ENCODE measurements at regions not wholly inside any gene's neighbourhood (a gene's known extent, or its start where the extent isn't known, plus 50 kb on each side); places are given as distances from the start of the nearest gene placed in this dataset.

DNA sequence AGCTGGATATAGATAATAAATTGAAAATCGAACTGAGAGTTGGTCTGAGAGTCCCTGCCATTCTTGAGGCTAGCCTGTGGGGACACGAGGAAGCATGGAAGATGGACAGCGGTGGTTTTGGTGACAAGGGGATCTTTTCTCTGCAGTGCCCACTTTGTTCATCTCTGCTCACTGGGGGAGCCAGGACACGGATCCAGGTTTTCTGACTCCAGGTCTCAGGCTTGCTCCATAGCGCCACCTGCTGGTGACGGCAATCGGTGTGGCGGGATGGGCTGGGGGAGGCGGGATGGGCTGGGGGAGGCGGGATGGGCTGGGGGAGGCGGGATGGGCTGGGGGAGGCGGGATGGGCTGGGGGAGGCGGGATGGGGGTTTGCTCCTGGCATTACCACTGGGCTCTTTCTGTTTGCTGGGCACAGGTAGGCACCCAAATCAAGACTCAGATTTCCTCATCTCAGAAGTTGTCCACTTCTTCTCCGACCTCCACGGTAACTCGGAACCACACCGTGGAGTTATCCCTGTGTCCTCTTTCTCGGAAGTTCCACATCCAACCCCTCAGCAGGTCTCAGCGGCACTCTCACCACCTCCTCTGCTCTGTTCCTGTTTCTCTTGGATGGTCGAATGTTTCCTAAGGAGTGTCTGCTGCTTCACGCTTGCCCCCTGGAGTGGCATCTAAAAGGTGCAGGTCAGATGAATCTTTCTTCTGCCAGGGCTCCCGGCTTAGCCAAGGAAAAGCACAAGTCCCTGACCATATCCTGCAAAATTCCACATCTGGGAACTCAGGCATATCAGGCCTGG lies 142.4 kb downstream of the CYLD start:
- Histone ChIP-seq H3K27me3 (replicated peaks in 1 of 4; ENCODE audit: control insufficient read depth in 3 of 4, extremely low read depth in 1 of 4, insufficient read depth in 3 of 4, low read length in 3 of 4) (peaks cover 0 to 3% (median 0%) of the 10 kb centered on the region in 4 experiments; a peak in 1 of 7 replicates), H3K23ac (ENCODE audit: insufficient read length) (no peak overlapping the region), H4K5ac (ENCODE audit: insufficient read length, low read depth, low read length) (no peak overlapping the region), H4K20me1 (replicated peaks in 1 of 2; ENCODE audit: control insufficient read depth in 1 of 2, insufficient read depth in 2 of 2, low read length in 2 of 2) (no peaks in the 10 kb centered on the region), H2AFZ (ENCODE audit: low read length) (peak overlapping the region; percentile 84; the same call in 1 of the 2 replicates), H3K56ac (replicated peaks; ENCODE audit: insufficient read length, low read depth, low read length) (no peak overlapping the region), H4K91ac (replicated peaks; ENCODE audit: insufficient read length, low read length) (no peak overlapping the region), H3K27ac (ENCODE audit: low read depth, low read length) (no peak overlapping the region), H2BK120ac (replicated peaks; ENCODE audit: low read depth, low read length) (no peak overlapping the region), H3K4me3 (ENCODE audit: extremely low read depth in 1 of 4, insufficient read depth in 2 of 4, low read depth in 3 of 4, low read length in 4 of 4) (no peak overlapping the region; a peak in 1 of 8 replicates), H2AK5ac (ENCODE audit: low read depth, low read length) (no peak overlapping the region), H3K36me3 (ENCODE audit: control insufficient read depth in 2 of 4, insufficient read depth in 4 of 4, low read length in 3 of 4) (no peaks in the 10 kb centered on the region), H2BK5ac (ENCODE audit: low read depth, low read length) (no peak overlapping the region), H2BK20ac (ENCODE audit: low read length) (no peak overlapping the region), H3K14ac (ENCODE audit: insufficient read length) (no peak overlapping the region), H3K4ac (replicated peaks; ENCODE audit: insufficient read length, low read depth, low read length) (no peak overlapping the region), H3K18ac (ENCODE audit: extremely low read depth, low read length) (0 out of 2 replicates have a peak overlapping the region, but pooled peaks have one; percentile 48), H2BK12ac (ENCODE audit: low read depth, low read length) (no peak overlapping the region), H3K79me1 (ENCODE audit: low read depth, low read length) (no peaks in the 10 kb centered on the region), H3K9me3 (ENCODE audit: insufficient read depth in 2 of 2, low read depth in 1 of 2, low read length in 1 of 2) (no peaks in the 10 kb centered on the region; a peak in 2 of 4 replicates), H3K4me1 (replicated peaks in 1 of 4; ENCODE audit: control insufficient read depth in 3 of 4, insufficient read depth in 4 of 4, low read length in 3 of 4) (peaks cover 0 to 3% (median 2%) of the 10 kb centered on the region in 4 experiments; a peak in 3 of 7 replicates), H2BK15ac (ENCODE audit: low read length) (no peak overlapping the region), H3K4me2 (ENCODE audit: insufficient read depth in 1 of 2, low read depth in 2 of 2, low read length in 2 of 2) (peak overlapping the region in 1 of 2 experiments; percentile 45; a peak in 1 of 4 replicates), H3K9ac (replicated peaks in 1 of 4; ENCODE audit: extremely low read depth in 1 of 4, low read depth in 3 of 4, low read length in 3 of 4) (no peak overlapping the region), H3K79me2 (ENCODE audit: control insufficient read depth in 1 of 2, insufficient read depth in 2 of 2, low read length in 2 of 2) (no peaks in the 10 kb centered on the region), H3K23me2 (ENCODE audit: low read depth, low read length) (no peaks in the 10 kb centered on the region; the same call in 1 of the 2 replicates), H4K8ac (ENCODE audit: extremely low read depth, insufficient read depth, low read length) (no peak overlapping the region)
- WGBS, 2 experiments (ENCODE audit: extremely low coverage in 1 of 2, insufficient coverage in 1 of 2, insufficient read length in 1 of 2, insufficient replicate concordance in 2 of 2, low coverage in 1 of 2, low lambda C conversion rate in 2 of 2, missing lambda C conversion rate in 1 of 2) = 56% methylated on average over 17 of the region's 22 CpGs; no CpG with 5 or more reads in 1 of the 2 experiments
- FAIRE-seq = no peak
- CTCF ChIA-PET (ENCODE audit: partially characterized antibody) = interaction anchor here (0.7 to 2.1 kb wide), 20 partner anchors 9 to 253 kb away, joined by 3 to 13 read pairs (median 3); no protein-coding TSS in a partner anchor
- POLR2A ChIA-PET (ENCODE audit: partially characterized antibody) = no interaction called here
- DNase-seq (ENCODE audit: low read depth in 1 of 2, low spot score in 2 of 2) = peak in 1 of 2 experiments; percentile 94
- TF ChIP-seq KDM4A (IDR thresholded peaks at IDR 0.05; ENCODE audit: low read depth, low read length, severe bottlenecking) (no peak), POLR2A (IDR thresholded peaks at IDR 0.05; ENCODE audit: control extremely low read depth in 1 of 2, low read depth in 2 of 2, low read length in 2 of 2) (no peak), RAD21 (IDR thresholded peaks at IDR 0.05 in 1 of 2, conservative IDR thresholded peaks at IDR 0.05 in 1 of 2; ENCODE audit: low read depth in 2 of 2, low read length in 2 of 2) (peak; percentile 53 to 65), ZNF274 (IDR thresholded peaks at IDR 0.05; ENCODE audit: borderline replicate concordance, extremely low read depth, low read length) (no peak), MAFK (IDR thresholded peaks at IDR 0.05; ENCODE audit: low read depth, low read length) (no peak)
- TF ChIP-seq, protein P1, sequence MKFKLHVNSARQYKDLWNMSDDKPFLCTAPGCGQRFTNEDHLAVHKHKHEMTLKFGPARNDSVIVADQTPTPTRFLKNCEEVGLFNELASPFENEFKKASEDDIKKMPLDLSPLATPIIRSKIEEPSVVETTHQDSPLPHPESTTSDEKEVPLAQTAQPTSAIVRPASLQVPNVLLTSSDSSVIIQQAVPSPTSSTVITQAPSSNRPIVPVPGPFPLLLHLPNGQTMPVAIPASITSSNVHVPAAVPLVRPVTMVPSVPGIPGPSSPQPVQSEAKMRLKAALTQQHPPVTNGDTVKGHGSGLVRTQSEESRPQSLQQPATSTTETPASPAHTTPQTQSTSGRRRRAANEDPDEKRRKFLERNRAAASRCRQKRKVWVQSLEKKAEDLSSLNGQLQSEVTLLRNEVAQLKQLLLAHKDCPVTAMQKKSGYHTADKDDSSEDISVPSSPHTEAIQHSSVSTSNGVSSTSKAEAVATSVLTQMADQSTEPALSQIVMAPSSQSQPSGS (IDR thresholded peaks at IDR 0.05; ENCODE audit: low read length) = no peak
- TF ChIP-seq, protein P2, sequence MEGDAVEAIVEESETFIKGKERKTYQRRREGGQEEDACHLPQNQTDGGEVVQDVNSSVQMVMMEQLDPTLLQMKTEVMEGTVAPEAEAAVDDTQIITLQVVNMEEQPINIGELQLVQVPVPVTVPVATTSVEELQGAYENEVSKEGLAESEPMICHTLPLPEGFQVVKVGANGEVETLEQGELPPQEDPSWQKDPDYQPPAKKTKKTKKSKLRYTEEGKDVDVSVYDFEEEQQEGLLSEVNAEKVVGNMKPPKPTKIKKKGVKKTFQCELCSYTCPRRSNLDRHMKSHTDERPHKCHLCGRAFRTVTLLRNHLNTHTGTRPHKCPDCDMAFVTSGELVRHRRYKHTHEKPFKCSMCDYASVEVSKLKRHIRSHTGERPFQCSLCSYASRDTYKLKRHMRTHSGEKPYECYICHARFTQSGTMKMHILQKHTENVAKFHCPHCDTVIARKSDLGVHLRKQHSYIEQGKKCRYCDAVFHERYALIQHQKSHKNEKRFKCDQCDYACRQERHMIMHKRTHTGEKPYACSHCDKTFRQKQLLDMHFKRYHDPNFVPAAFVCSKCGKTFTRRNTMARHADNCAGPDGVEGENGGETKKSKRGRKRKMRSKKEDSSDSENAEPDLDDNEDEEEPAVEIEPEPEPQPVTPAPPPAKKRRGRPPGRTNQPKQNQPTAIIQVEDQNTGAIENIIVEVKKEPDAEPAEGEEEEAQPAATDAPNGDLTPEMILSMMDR (IDR thresholded peaks at IDR 0.05; ENCODE audit: control extremely low read depth in 1 of 3, insufficient read depth in 1 of 3, low read depth in 1 of 3, low read length in 3 of 3) = peak; percentile 59 to 84 (median 71)
